NCI-H345 treated with DMSO at 0.1 percent for 48 hours (cell line): ENCODE measurements at regions not wholly inside any gene's neighbourhood (a gene's known extent, or its start where the extent isn't known, plus 50 kb on each side); places are given as distances from the start of the nearest gene placed in this dataset.
"Not testable (repeated sequence)": the region's sequence is repeated elsewhere in the genome, so short reads cannot be mapped to it uniquely, and the experiment has no call there.

Experiments
- DNase-seq: peaks from one replicate; lab custom pipeline; 2025; ENCODE audit not compliant: unreplicated experiment; lab: John Stamatoyannopoulos, UW

DNA sequence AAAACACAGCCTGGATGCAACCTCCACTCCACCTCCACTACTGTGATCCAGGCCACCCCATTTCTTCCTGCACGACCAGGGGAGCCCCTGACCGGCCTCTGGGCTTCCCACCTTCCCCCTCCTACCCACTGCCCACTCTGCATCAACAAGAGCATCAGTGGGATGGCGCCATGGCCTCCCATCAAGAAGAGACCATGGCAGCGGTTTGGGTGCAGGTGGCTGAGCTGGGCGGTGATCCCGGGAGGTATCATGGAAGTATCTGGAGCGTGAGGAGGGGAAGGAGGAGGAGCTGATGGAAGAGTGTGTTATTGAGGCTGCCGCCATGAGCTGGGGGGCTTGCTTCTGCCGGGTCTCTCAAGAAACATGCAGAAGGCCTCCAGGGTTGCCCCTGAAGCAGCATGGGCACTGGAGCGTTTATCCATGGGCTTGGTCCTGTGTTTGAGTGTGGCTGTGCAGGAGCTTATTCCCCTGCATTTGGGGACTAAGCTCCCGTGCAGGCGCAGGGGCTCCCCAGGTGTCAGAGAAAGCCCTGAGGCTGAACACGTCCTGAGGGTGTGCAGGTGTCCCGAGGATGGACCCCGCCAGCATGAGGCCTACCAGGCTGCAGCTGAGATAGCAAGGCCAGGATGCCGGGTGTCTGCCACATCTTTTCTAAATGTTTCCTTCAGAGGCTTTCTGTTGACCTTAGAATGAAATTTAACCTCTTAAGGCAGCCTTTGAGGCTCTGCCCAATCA lies 99.2 kb upstream of the PCBD1 start:
- DNase-seq: no peak

DNA sequence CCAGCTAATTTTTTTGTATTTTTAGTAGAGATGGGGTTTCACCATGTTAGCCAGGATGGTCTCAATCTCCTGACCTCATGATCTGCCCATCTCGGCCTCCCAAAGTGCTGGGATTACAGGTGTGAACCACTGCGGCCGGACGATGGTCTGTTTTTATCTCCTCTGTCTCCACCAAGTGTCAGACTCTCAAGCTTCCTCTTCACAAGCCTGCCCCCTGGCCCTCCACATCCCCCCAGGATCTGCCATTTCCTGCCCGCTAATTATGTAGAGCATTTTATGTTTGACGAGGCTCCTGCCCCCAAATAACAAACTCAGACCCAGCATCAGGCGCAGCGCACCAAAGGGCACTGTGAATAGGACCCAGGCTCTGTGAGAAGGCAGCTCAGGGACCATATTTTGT lies 101.8 kb upstream of the PCBD1 start:
- not testable (repeated sequence) for DNase-seq

- DNase-seq: no peak
Observed at GRCh38 chr10:70990681-70991080, 102.3 kb upstream of the PCBD1 start.

GRCh38 chr10:70991140-70992124 lies 103.1 kb upstream of the PCBD1 start:
- no peak for DNase-seq

DNA sequence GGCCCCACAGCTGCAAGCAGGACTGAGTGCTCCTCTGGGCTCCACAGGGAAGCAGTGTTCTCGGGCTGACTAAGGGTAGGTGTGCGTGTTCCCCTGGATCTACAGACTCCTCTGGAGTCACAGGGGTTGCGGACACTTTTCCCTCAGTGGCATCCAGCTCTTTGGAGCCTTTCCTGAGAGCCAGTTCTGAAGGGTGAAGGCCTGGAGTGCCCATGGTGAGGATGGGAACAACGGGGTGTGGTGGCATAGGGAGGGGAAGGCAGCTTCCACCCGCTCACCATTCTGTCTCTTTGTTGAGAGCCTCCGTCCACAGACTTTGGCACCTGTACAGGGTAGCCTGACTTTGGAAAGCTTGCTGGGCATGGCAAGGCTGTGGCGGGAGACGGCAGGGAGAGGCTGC lies 104.1 kb upstream of the PCBD1 start:
- no peak for DNase-seq

- no peak for DNase-seq
Observed at GRCh38 chr10:70993051-70993450, 104.7 kb upstream of the PCBD1 start.

DNA sequence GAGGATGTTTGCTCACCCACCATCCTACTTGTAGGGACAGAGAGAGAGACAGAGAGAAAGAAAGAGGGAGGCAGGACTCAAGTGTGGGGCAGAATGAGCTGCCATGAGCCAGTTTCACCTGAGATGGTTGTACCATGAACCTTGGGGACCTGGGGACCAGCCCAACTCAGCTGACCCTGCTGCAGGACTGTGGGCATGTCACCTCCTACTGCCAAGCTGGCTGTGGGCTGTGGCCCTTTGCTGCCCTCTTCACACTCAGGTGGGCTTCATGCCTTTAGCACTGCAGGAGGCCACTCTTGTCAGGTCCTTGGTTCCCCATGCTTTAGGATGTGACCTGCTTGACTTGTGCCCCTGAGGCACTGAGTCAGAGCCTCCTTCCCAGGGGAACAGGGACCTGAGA lies 108.2 kb upstream of the PCBD1 start:
- no peak for DNase-seq

DNA sequence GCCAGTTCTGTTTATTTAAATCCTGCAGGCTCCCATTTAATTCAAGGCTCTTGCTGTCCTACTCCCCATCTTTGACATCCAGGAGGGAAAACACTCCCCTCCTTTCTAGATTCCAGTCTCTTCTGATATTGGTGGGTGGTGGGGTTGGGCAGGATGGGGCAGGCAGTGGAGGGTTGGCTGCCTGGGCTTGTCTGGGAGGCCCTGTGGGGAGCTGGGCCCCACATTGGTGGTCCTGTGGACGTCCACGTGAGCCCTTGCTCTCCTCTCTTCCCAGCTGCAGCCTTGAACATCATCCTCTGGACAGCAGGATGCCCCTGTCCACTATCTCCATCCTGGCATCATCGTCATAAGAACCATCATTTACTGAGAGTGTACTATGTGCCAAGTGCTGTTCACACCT lies 108.9 kb upstream of the PCBD1 start:
- no peak for DNase-seq

- DNase-seq: no peak
Observed at GRCh38 chr10:70998086-70998485, 109.7 kb upstream of the PCBD1 start.

DNA sequence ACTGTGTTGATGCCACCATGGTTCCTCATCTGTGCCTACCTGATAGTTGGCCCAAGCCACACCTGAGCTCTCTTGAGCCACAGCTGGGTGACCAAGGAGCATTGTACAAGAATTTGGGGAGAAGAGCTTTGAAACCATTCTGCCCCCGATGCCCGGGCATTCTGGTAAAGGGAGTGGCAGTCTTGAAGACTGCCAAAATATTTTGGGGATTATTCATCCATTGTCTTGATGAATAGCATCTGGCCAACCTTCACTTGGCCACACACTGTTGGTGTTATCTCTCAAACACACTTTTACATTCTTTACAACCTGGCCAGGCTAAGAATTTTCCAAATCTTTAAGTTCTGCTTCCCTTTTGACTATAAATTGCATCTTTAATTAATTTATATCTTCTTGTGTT lies 113.1 kb upstream of the PCBD1 start:
- no peak for DNase-seq

GRCh38 chr10:71004176-71005075 lies 116.1 kb upstream of the PCBD1 start:
- DNase-seq: no peak

GRCh38 chr10:71005337-71006305 lies 117.3 kb upstream of the PCBD1 start:
- no peak for DNase-seq

- DNase-seq: no peak
Observed at GRCh38 chr10:71006506-71006905, 118.1 kb upstream of the PCBD1 start.

DNA sequence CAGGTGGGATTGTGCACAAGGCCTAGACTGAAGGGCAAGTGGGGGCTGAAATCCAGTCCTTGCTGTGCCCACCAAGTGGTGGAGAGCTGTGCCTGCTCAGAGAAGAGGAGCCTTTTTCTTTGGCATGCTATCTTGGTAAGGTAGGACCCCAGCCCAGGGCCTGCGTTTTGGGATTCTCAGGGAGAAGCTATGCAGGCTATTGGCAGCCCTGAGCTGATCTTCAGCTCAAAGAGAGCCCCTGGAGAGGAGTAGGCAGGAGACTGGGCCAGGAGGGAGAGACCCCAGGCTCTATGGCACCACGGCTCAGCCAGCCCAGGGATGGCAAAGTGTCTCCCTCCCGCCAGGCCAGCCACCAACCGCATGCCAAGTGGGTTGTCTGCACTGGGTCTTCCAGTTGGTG lies 119.2 kb upstream of the PCBD1 start:
- no peak for DNase-seq

DNA sequence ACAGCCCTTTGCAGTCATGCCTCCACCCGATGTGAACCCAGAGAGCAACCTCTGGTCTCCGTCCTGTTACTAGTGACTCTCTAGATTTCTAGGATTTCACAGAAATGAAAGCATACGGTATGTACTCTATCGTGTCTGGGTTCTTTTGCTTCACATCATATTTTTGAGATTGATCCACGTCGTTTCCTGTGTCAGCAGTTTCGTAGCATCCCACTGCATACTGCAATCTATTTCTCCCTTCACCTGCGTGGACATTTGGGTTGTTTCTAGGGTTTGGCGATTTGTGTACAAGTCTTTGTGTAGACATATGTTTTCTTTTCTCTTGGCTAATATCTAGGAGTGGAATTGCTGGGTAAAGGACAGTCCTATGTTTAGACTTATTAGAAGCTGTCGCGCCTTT lies 119.8 kb upstream of the PCBD1 start:
- DNase-seq: no peak

DNA sequence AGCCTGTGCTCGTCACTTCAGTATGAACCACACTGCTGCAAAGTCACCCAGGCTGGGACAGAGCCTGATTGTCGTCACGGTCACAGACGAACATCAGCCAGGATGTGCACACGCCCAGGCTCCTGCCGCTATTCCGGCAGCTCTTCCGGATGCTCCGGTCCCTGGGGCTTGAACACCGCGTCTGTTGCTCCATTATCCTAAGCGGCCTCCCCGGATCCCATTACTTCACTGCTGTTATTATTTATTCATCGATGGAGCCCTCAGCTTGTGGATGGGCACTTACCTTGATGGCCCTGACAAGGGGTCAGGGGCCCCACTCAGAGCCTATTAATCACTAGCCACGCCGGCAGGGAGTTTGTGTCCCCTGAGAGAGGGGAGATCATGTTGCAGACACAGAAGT lies 120.8 kb upstream of the PCBD1 start:
- no peak for DNase-seq

- no peak for DNase-seq
Observed at GRCh38 chr10:71010730-71011129, 122.4 kb upstream of the PCBD1 start.

- DNase-seq: no peak
Observed at GRCh38 chr10:71011141-71011540, 122.8 kb upstream of the PCBD1 start.

DNA sequence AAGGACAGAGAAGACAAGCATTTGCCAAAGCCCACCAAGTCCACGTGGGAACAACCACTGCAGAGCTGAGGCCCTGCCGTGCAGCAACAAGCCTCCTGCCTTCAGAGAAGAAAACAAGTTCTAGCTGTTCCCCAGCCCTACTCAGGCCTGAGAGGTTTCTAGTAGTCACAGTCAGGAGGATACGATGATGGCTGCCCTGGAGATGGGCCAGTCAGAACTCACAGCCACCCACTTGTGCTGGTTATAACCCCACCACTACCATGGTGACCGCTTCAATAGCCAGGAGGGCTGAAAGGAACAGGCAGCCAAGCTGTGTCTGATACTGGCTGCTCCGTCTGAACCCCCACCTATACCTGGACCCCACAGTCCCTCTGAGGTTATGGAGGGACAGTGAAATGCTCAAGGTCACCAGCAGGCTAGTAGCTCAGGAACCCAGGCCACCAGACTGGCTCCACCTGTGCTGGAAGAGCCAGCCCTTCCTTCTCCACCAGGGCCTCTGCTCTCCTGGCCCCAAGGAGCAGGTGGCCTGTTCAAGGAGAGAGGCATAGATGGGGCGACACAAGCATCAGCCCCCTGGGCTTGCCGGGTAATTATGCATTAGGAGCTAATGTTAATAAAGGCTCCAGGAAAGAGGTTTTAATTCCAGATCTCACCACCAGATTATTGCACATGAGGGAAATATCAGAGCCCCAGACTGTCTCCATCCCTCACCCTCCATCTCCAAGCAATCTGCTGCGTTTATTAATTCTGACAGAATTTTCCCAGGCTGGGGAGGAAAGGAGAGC lies 125.8 kb upstream of the PCBD1 start:
- DNase-seq: no peak
